ENCODE measurements at regions not wholly inside any gene's neighbourhood (a gene's known extent, or its start where the extent isn't known, plus 50 kb on each side); places are given as distances from the start of the nearest gene placed in this dataset.

- TF ChIP-seq CSRNP3 (CRISPR knock-in tag; IDR thresholded peaks at IDR 0.05), result no peak
These were observed 150.8 kb upstream of the ADCY2 start (continued) for GRCh38 chr5:7245121-7245651.

- ATAC-seq, result no peak
- no peak for TF ChIP-seq ZFP3 (CRISPR knock-in tag; IDR thresholded peaks at IDR 0.05)
- no peak for TF ChIP-seq OSR1 (CRISPR knock-in tag; IDR thresholded peaks at IDR 0.05)
- TF ChIP-seq RARB (CRISPR knock-in tag; IDR thresholded peaks at IDR 0.05), result no peak
- no peak for TF ChIP-seq POU6F1 (CRISPR knock-in tag; IDR thresholded peaks at IDR 0.05; ENCODE audit: borderline replicate concordance, low read depth)
- TF ChIP-seq ZNF8 (CRISPR knock-in tag; IDR thresholded peaks at IDR 0.05), result no peak
- no peak for TF ChIP-seq CSRNP3 (CRISPR knock-in tag; IDR thresholded peaks at IDR 0.05)
- no peak for TF ChIP-seq GLIS3 (CRISPR knock-in tag; IDR thresholded peaks at IDR 0.05)
- no peak for TF ChIP-seq ESRRG (CRISPR knock-in tag; IDR thresholded peaks at IDR 0.05)
- no peak for TF ChIP-seq BACH2 (CRISPR knock-in tag; IDR thresholded peaks at IDR 0.05; ENCODE audit: borderline replicate concordance)
- TF ChIP-seq ZNF70 (CRISPR knock-in tag; IDR thresholded peaks at IDR 0.05), result no peak
- no peak for TF ChIP-seq ZFP30 (CRISPR knock-in tag; IDR thresholded peaks at IDR 0.05)
- TF ChIP-seq SNAI2 (CRISPR knock-in tag; IDR thresholded peaks at IDR 0.05), result no peak
- TF ChIP-seq TCF4 (CRISPR knock-in tag; IDR thresholded peaks at IDR 0.05; ENCODE audit: borderline replicate concordance), result no peak
These were observed 149.7 kb upstream of the ADCY2 start for GRCh38 chr5:7246287-7246686.

- TF ChIP-seq GLIS3 (CRISPR knock-in tag; IDR thresholded peaks at IDR 0.05), result no peak
- TF ChIP-seq ZC3H10 (CRISPR knock-in tag; IDR thresholded peaks at IDR 0.05), result no peak
- TF ChIP-seq ZNF8 (CRISPR knock-in tag; IDR thresholded peaks at IDR 0.05), result no peak
- TF ChIP-seq TOX (CRISPR knock-in tag; IDR thresholded peaks at IDR 0.05; ENCODE audit: borderline replicate concordance), result no peak
- TF ChIP-seq BACH2 (CRISPR knock-in tag; IDR thresholded peaks at IDR 0.05; ENCODE audit: borderline replicate concordance), result no peak
- no peak for TF ChIP-seq CREB5 (CRISPR knock-in tag; IDR thresholded peaks at IDR 0.05; ENCODE audit: low read depth)
- no peak for TF ChIP-seq CSRNP3 (CRISPR knock-in tag; IDR thresholded peaks at IDR 0.05)
- no peak for TF ChIP-seq TSHZ2 (CRISPR knock-in tag; IDR thresholded peaks at IDR 0.05)
- TF ChIP-seq ZNF70 (CRISPR knock-in tag; IDR thresholded peaks at IDR 0.05), result no peak
- TF ChIP-seq SNAI2 (CRISPR knock-in tag; IDR thresholded peaks at IDR 0.05), result no peak
- TF ChIP-seq ARNTL (CRISPR knock-in tag; IDR thresholded peaks at IDR 0.05; ENCODE audit: borderline replicate concordance, low read depth), result no peak
- TF ChIP-seq RARB (CRISPR knock-in tag; IDR thresholded peaks at IDR 0.05), result no peak
- TF ChIP-seq CSDC2 (CRISPR knock-in tag; IDR thresholded peaks at IDR 0.05), result no peak
- TF ChIP-seq PATZ1 (CRISPR knock-in tag; IDR thresholded peaks at IDR 0.05; ENCODE audit: borderline replicate concordance), result no peak
- no peak for TF ChIP-seq ESRRG (CRISPR knock-in tag; IDR thresholded peaks at IDR 0.05)
- TF ChIP-seq POU6F1 (CRISPR knock-in tag; IDR thresholded peaks at IDR 0.05; ENCODE audit: borderline replicate concordance, low read depth), result no peak
- no peak for TF ChIP-seq ISL1 (CRISPR knock-in tag; IDR thresholded peaks at IDR 0.05)
- no peak for TF ChIP-seq OSR1 (CRISPR knock-in tag; IDR thresholded peaks at IDR 0.05)
- TF ChIP-seq ZFP3 (CRISPR knock-in tag; IDR thresholded peaks at IDR 0.05), result no peak
- TF ChIP-seq ZNF565 (CRISPR knock-in tag; conservative IDR thresholded peaks at IDR 0.05; ENCODE audit: low read depth), result no peak
These were observed 145.9 kb upstream of the ADCY2 start for GRCh38 chr5:7250004-7250403.

More at GRCh38 chr5:7250004-7250403, 145.9 kb upstream of the ADCY2 start:
- no peak for ATAC-seq
